HTR-8/SVneo (cell line): ENCODE measurements at regions not wholly inside any gene's neighbourhood (a gene's known extent, or its start where the extent isn't known, plus 50 kb on each side); places are given as distances from the start of the nearest gene placed in this dataset.
"Not testable (repeated sequence)": the region's sequence is repeated elsewhere in the genome, so short reads cannot be mapped to it uniquely, and the experiment has no call there.

Experiments used
- DNase-seq: peaks from one replicate; pipeline ENCODE4 v3.0.0; 2011; ENCODE audit warnings: low spot score, mixed read lengths; ENCODE audit not compliant: insufficient read length
- FAIRE-seq: peaks from 2 replicates; lab custom pipeline; 2011; peaks lifted over from hg19 to GRCh38; lab: Jason Lieb, UNC

- no peak for FAIRE-seq
- DNase-seq, result no peak
These were observed 653.9 kb downstream of the LTN1 start for GRCh38 chr21:28338701-28339305.

GRCh38 chr21:28337315-28337714 lies 655.4 kb downstream of the LTN1 start:
- DNase-seq, result peak; percentile 29
- FAIRE-seq, result no peak

- DNase-seq, result peak; percentile 10
- FAIRE-seq, result no peak
These were observed 656.4 kb downstream of the LTN1 start for GRCh38 chr21:28336314-28336713.

GRCh38 chr21:28334407-28334806 lies 658.3 kb downstream of the LTN1 start:
- FAIRE-seq, result no peak
- DNase-seq, result no peak

GRCh38 chr21:28333578-28334075 lies 659.0 kb downstream of the LTN1 start:
- no peak for FAIRE-seq
- no peak for DNase-seq

- DNase-seq, result no peak
- FAIRE-seq, result no peak
These were observed 659.9 kb downstream of the LTN1 start for GRCh38 chr21:28332796-28333195.

GRCh38 chr21:28325618-28326017 lies 667.1 kb downstream of the LTN1 start:
- FAIRE-seq (no peak), DNase-seq (no peak)

- FAIRE-seq (no peak), DNase-seq (no peak)
These were observed 668.0 kb downstream of the LTN1 start for GRCh38 chr21:28324690-28325089.

- no peak for FAIRE-seq
These were observed 675.3 kb downstream of the LTN1 start for GRCh38 chr21:28317177-28317950.

GRCh38 chr21:28311411-28312190 lies 681.1 kb downstream of the LTN1 start:
- no peak for DNase-seq
- FAIRE-seq, result no peak

More at GRCh38 chr21:28317177-28317950, 675.3 kb downstream of the LTN1 start:
- no peak for DNase-seq

- FAIRE-seq (no peak), DNase-seq (no peak)
These were observed 682.0 kb downstream of the LTN1 start for GRCh38 chr21:28310711-28311110.

- DNase-seq, result no peak
- FAIRE-seq, result no peak
These were observed 682.4 kb downstream of the LTN1 start for GRCh38 chr21:28310171-28310685.

GRCh38 chr21:28309596-28309995 lies 683.1 kb downstream of the LTN1 start:
- no peak for DNase-seq
- no peak for FAIRE-seq

- FAIRE-seq, result peak; percentile 62
- DNase-seq, result no peak
These were observed 684.2 kb downstream of the LTN1 start for GRCh38 chr21:28308516-28308915.

- DNase-seq (no peak), FAIRE-seq (no peak)
These were observed 692.7 kb downstream of the LTN1 start for GRCh38 chr21:28299946-28300345.

GRCh38 chr21:28298251-28298672 lies 694.4 kb downstream of the LTN1 start:
- DNase-seq (no peak), FAIRE-seq (no peak)

- DNase-seq (peak; percentile 5), FAIRE-seq (no peak)
These were observed 698.6 kb downstream of the LTN1 start for GRCh38 chr21:28294051-28294450.

GRCh38 chr21:28283641-28284490 lies 708.8 kb downstream of the LTN1 start:
- no peak for FAIRE-seq
- DNase-seq, result peak; percentile 14

GRCh38 chr21:28282833-28283232 lies 709.8 kb downstream of the LTN1 start:
- DNase-seq (no peak), FAIRE-seq (no peak)

GRCh38 chr21:28281357-28281756 lies 711.3 kb downstream of the LTN1 start:
- not testable (repeated sequence) for DNase-seq, FAIRE-seq
